Spleen (tissue), 11 donors: ENCODE measurements at regions not wholly inside any gene's neighbourhood (a gene's known extent, or its start where the extent isn't known, plus 50 kb on each side); places are given as distances from the start of the nearest gene placed in this dataset.

Experiments
- DNase-seq: peaks from one replicate; pipeline ENCODE4 v3.0.0-alpha.2; 2020
- H3K27ac ChIP-seq, 8 donors: fragments of 200-600 bp; sonication (generic) in 7 of 8; 1 replicate in 4 of 8; 2 replicates in 4 of 8; pipeline versions ENCODE4 v1.5.0 to v1.8.0; 2016 to 2021; ENCODE audit warnings: inconsistent platforms in 4 of 8, mild to moderate bottlenecking in 4 of 8, moderate library complexity in 1 of 8
- H3K27me3 ChIP-seq, 7 donors: fragments of 200-600 bp; sonication (generic) in 6 of 7; replicated peaks in 1 of 7; 1 replicate in 4 of 7; 2 replicates in 3 of 7; pipeline versions ENCODE4 v1.5.0 to v1.8.0; 2016 to 2021; ENCODE audit warnings: inconsistent platforms in 3 of 7, mild to moderate bottlenecking in 1 of 7
- H3K36me3 ChIP-seq, 6 donors: fragments of 200-600 bp; sonication (generic) in 5 of 6; 1 replicate in 4 of 6; 2 replicates in 2 of 6; pipeline versions ENCODE4 v1.5.0 to v1.8.0; 2016 to 2021; ENCODE audit warnings: inconsistent platforms in 2 of 6
- H3K4me1 ChIP-seq, 6 donors: fragments of 200-600 bp; sonication (generic) in 5 of 6; 1 replicate in 3 of 6; 2 replicates in 3 of 6; pipeline versions ENCODE4 v1.5.0 to v1.8.0; 2016 to 2021; ENCODE audit warnings: inconsistent platforms in 3 of 6
- H3K4me3 ChIP-seq, 8 donors: fragments of 200-600 bp; sonication (generic) in 7 of 8; 1 replicate in 4 of 8; 2 replicates in 4 of 8; pipeline versions ENCODE4 v1.5.0 to v1.8.0; 2016 to 2021; ENCODE audit warnings: inconsistent platforms in 4 of 8, mild to moderate bottlenecking in 4 of 8, moderate library complexity in 2 of 8
- H3K9me3 ChIP-seq, 8 donors: fragments of 200-600 bp; sonication (generic) in 7 of 8; 1 replicate in 4 of 8; 2 replicates in 4 of 8; pipeline versions ENCODE4 v1.5.0 to v1.8.0; 2016 to 2021; ENCODE audit warnings: inconsistent platforms in 4 of 8
- CTCF ChIP-seq, 11 experiments: fragments of 200-600 bp in 7 of 11; fragments of 450-650 bp in 4 of 11; sonication (generic) in 4 of 11; IDR thresholded peaks in 8 of 11; conservative IDR thresholded peaks in 3 of 11; 1 replicate in 7 of 11; 2 replicates in 4 of 11; pipeline versions ENCODE4 v1.4.0 to v1.8.0; 2016 to 2021; ENCODE audit warnings: antibody characterized with exemption in 11 of 11, inconsistent platforms in 4 of 11, mild to moderate bottlenecking in 1 of 11
- POLR2A ChIP-seq, 3 donors: fragments of 450-650 bp; IDR thresholded peaks; one replicate each; pipeline ENCODE4 v1.5.1; 2017; ENCODE audit warnings: antibody characterized with exemption in 3 of 3, mild to moderate bottlenecking in 1 of 3
- POLR2AphosphoS5 ChIP-seq, 3 donors: sonication (generic); formaldehyde crosslinking; IDR thresholded peaks; one replicate each; pipeline ENCODE4 v1.5.1; 2017; ENCODE audit warnings: antibody characterized with exemption in 3 of 3
- WGBS, 5 donors: extraction: QIAGEN DNeasy Blood & Tissue Kit in 3 of 5; methylation state at CpG; one replicate each; pipeline versions ENCODE4 v1.1.5 to v1.1.7; 2013 to 2018; 5-methylcytosine and 5-hydroxymethylcytosine counted together
- intact Hi-C: fragments of 100-400 bp; cut with DNase I; formaldehyde crosslinking; loops from one replicate; pipeline ENCODE4 v1.15.0; 2023; ENCODE audit warnings: low total_unique reads
- donor health status: healthy with polysubstance abuse.
- donor health status: DM: no; HTN: no; CAD: no; lungs with moderate emphysema.
- donor health status: DM: no; HTN: no; CAD: no.
- donor health status: Bipolar disorder and iron deficiency.
- donor health status: healthy.
- donor health status: DM: no; HTN: no; CAD: no.
- donor health status: DM: yes; HTN: yes; CAD: no.

- DNase-seq, result no peak
- Histone ChIP-seq H3K4me3 (no peak overlapping the region), H3K36me3 (no peaks in the 10 kb centered on the region), H3K27me3 (no peaks in the 10 kb centered on the region), H3K27ac (no peak overlapping the region), H3K4me1 (no peaks in the 10 kb centered on the region), H3K9me3 (peaks cover 0 to 48% (median 12%) of the 10 kb centered on the region in 8 donors)
- TF ChIP-seq POLR2A (IDR thresholded peaks at IDR 0.05) (no peak), POLR2AphosphoS5 (IDR thresholded peaks at IDR 0.05) (no peak), CTCF (IDR thresholded peaks at IDR 0.05 in 8 of 11, conservative IDR thresholded peaks at IDR 0.05 in 3 of 11) (no peak)
- intact Hi-C loops, result loop anchor here (10.0 kb wide), 1 partner anchor 61 kb away; no protein-coding TSS in a partner anchor
Observed at GRCh38 chr7:68943786-68944185, 654.5 kb upstream of the AUTS2 start.

- DNase-seq, result no peak
- TF ChIP-seq CTCF (IDR thresholded peaks at IDR 0.05 in 8 of 11, conservative IDR thresholded peaks at IDR 0.05 in 3 of 11) (no peak), POLR2AphosphoS5 (IDR thresholded peaks at IDR 0.05) (no peak), POLR2A (IDR thresholded peaks at IDR 0.05) (no peak)
- H3K4me1 ChIP-seq, result no peaks in the 10 kb centered on the region
- H3K27me3 ChIP-seq, result peaks cover 0 to 8% (median 0%) of the 10 kb centered on the region in 7 donors
- 68 to 83% (median 79%) methylated on average over 4 of the region's 4 CpGs for WGBS, 5 donors
- no peak overlapping the region for H3K27ac ChIP-seq
- peaks cover 0 to 11% (median 0%) of the 10 kb centered on the region in 8 donors for H3K9me3 ChIP-seq
- H3K36me3 ChIP-seq, result no peaks in the 10 kb centered on the region
- no peak overlapping the region for H3K4me3 ChIP-seq
- intact Hi-C loops, result no loop called here
Observed at GRCh38 chr7:68955656-68956055, 642.6 kb upstream of the AUTS2 start.

- Histone ChIP-seq H3K9me3 (peaks cover 0 to 26% (median 0%) of the 10 kb centered on the region in 8 donors), H3K36me3 (no peaks in the 10 kb centered on the region), H3K27me3 (peaks cover 0 to 7% (median 0%) of the 10 kb centered on the region in 7 donors), H3K4me3 (no peak overlapping the region), H3K4me1 (no peaks in the 10 kb centered on the region), H3K27ac (no peak overlapping the region)
- WGBS, 5 donors, result 80 to 95% (median 85%) methylated on average over 2 of the region's 2 CpGs
- intact Hi-C loops, result no loop called here
- DNase-seq, result no peak
- TF ChIP-seq POLR2A (IDR thresholded peaks at IDR 0.05), result no peak
- no peak for TF ChIP-seq CTCF (IDR thresholded peaks at IDR 0.05 in 8 of 11, conservative IDR thresholded peaks at IDR 0.05 in 3 of 11)
- no peak for TF ChIP-seq POLR2AphosphoS5 (IDR thresholded peaks at IDR 0.05)
Observed at GRCh38 chr7:68958571-68958970, 639.7 kb upstream of the AUTS2 start.

- TF ChIP-seq POLR2A (IDR thresholded peaks at IDR 0.05) (no peak), POLR2AphosphoS5 (IDR thresholded peaks at IDR 0.05) (no peak), CTCF (IDR thresholded peaks at IDR 0.05 in 8 of 11, conservative IDR thresholded peaks at IDR 0.05 in 3 of 11) (no peak)
- Histone ChIP-seq H3K36me3 (no peaks in the 10 kb centered on the region), H3K4me3 (no peak overlapping the region), H3K27me3 (no peaks in the 10 kb centered on the region), H3K9me3 (peaks cover 0 to 18% (median 0%) of the 10 kb centered on the region in 8 donors), H3K27ac (no peak overlapping the region), H3K4me1 (no peaks in the 10 kb centered on the region)
- intact Hi-C loops, result no loop called here
- DNase-seq, result no peak
- 56 to 67% (median 64%) methylated on average over 4 of the region's 4 CpGs for WGBS, 5 donors
Observed at GRCh38 chr7:68963552-68963951, 634.7 kb upstream of the AUTS2 start.
